OCI-LY1 (cell line): ENCODE measurements at regions not wholly inside any gene's neighbourhood (a gene's known extent, or its start where the extent isn't known, plus 50 kb on each side); places are given as distances from the start of the nearest gene placed in this dataset.

Experiments used
- EZH2 ChIP-seq: fragments of 200-600 bp; sonication (generic), shearing (Covaris generic); IDR thresholded peaks from 2 replicates; pipeline ENCODE4 v1.8.0; 2017; ENCODE audit warnings: borderline replicate concordance, mixed run types, mild to moderate bottlenecking, antibody characterized with exemption, low read length, moderate library complexity, mixed read lengths
- TF ChIP-seq, protein P1 (sequence below): fragments of 200-600 bp; sonication (generic), shearing (Covaris generic); IDR thresholded peaks from 2 replicates; pipeline ENCODE4 v1.5.1; 2017; ENCODE audit warnings: mild to moderate bottlenecking, antibody characterized with exemption, low read length, moderate library complexity, mixed read lengths

DNA sequence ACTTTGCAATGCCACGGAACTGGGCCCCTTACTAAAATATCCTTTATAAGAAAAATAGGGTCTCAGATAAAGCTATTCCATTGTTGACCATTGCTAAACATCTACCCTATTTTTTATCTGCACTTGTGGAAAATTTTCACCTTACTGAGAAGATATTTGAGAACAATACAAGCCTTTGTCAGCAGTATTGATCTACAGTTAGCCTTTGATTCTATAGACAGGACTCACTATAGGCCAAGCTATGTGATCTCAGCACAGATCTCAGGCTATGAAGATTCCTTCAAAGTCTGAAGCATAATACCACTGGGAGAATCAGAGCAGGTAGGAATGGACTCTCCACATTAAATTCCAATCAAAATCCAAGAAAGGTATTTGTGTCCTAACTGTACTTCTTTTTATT, 1099.7 kb downstream of the DIAPH3 start:
- TF ChIP-seq, protein P1, sequence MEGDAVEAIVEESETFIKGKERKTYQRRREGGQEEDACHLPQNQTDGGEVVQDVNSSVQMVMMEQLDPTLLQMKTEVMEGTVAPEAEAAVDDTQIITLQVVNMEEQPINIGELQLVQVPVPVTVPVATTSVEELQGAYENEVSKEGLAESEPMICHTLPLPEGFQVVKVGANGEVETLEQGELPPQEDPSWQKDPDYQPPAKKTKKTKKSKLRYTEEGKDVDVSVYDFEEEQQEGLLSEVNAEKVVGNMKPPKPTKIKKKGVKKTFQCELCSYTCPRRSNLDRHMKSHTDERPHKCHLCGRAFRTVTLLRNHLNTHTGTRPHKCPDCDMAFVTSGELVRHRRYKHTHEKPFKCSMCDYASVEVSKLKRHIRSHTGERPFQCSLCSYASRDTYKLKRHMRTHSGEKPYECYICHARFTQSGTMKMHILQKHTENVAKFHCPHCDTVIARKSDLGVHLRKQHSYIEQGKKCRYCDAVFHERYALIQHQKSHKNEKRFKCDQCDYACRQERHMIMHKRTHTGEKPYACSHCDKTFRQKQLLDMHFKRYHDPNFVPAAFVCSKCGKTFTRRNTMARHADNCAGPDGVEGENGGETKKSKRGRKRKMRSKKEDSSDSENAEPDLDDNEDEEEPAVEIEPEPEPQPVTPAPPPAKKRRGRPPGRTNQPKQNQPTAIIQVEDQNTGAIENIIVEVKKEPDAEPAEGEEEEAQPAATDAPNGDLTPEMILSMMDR = no peak
- TF ChIP-seq EZH2 = no peak
